Endothelial cell of umbilical vein (primary cell): ENCODE measurements at regions not wholly inside any gene's neighbourhood (a gene's known extent, or its start where the extent isn't known, plus 50 kb on each side); places are given as distances from the start of the nearest gene placed in this dataset.

Source experiments
- POLR2A ChIP-seq: IDR thresholded peaks from 2 replicates; pipeline ENCODE4 v1.6.1; 2012; ENCODE audit warnings: low read depth, mild to moderate bottlenecking, control low read depth, low read length
- POLR2AphosphoS5 ChIP-seq: IDR thresholded peaks from 2 replicates; pipeline ENCODE4 v1.6.1; 2012; ENCODE audit warnings: low read depth, mild to moderate bottlenecking, control low read depth, low read length, moderate library complexity; ENCODE audit not compliant: insufficient read depth
- TF ChIP-seq, protein P1 (sequence below), 2 donors: IDR thresholded peaks; 1 replicate in 1 of 2; 2 replicates in 1 of 2; pipeline ENCODE4 v1.5.1; 2011; ENCODE audit warnings: low read length in 2 of 2, mild to moderate bottlenecking in 2 of 2, moderate library complexity in 2 of 2, control low read depth in 1 of 2, inconsistent platforms in 1 of 2, low read depth in 1 of 2; ENCODE audit not compliant: insufficient read depth in 1 of 2; ENCODE audit errors: extremely low read depth in 1 of 2

DNA sequence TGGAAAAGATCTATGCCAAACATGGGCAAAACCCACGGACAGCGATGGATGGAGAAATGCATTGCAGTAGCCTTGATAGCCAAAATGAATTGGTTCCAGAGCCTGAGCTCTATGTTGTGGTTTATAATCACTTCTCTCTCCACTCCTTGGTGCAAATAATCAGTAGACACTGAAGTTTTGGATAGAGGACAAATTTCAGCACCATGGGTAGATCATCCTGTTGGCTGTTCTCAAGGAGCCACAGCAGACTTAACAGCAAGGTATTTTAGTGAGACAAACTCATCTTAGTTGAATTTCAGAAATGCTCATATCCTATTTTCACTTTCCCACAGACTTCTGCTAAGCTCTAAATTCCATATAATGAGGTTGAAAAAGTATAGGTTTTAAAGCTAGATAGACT, 88.3 kb upstream of the CCL1 start:
- TF ChIP-seq, protein P1, sequence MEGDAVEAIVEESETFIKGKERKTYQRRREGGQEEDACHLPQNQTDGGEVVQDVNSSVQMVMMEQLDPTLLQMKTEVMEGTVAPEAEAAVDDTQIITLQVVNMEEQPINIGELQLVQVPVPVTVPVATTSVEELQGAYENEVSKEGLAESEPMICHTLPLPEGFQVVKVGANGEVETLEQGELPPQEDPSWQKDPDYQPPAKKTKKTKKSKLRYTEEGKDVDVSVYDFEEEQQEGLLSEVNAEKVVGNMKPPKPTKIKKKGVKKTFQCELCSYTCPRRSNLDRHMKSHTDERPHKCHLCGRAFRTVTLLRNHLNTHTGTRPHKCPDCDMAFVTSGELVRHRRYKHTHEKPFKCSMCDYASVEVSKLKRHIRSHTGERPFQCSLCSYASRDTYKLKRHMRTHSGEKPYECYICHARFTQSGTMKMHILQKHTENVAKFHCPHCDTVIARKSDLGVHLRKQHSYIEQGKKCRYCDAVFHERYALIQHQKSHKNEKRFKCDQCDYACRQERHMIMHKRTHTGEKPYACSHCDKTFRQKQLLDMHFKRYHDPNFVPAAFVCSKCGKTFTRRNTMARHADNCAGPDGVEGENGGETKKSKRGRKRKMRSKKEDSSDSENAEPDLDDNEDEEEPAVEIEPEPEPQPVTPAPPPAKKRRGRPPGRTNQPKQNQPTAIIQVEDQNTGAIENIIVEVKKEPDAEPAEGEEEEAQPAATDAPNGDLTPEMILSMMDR (IDR thresholded peaks at IDR 0.05; ENCODE audit: extremely low read depth in 1 of 2, insufficient read depth in 1 of 2, low read depth in 1 of 2, low read length in 2 of 2) = no peak
- TF ChIP-seq POLR2A (no peak), POLR2AphosphoS5 (no peak)
